GM19455 (cell line): ENCODE measurements at regions not wholly inside any gene's neighbourhood (a gene's known extent, or its start where the extent isn't known, plus 50 kb on each side); places are given as distances from the start of the nearest gene placed in this dataset.

ENCODE experiments used
- ATAC-seq: cut with Tn5 transposase; IDR thresholded peaks from one replicate; pipeline ENCODE4 v1.9.1; 2021; ENCODE audit not compliant: unreplicated experiment

DNA sequence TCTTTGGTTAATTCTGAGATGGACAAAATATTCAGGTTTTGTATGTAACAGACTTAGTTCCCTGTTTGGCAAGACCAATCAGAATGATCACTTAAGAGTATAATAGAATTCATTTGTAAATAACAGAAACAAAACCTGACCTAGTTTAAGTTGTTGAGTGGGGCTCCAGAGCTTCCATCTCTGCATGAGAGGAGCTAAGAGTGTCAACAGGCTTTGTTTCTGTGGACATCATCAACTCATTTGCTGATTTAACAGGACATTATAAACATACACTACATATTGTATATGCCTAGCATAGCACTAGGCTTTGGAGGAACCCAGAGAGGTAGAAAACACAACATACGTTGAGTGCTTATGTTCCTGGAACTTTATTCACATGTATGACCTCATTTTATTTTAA, 75.3 kb upstream of the TRIB2 start:
- ATAC-seq, result no peak

DNA sequence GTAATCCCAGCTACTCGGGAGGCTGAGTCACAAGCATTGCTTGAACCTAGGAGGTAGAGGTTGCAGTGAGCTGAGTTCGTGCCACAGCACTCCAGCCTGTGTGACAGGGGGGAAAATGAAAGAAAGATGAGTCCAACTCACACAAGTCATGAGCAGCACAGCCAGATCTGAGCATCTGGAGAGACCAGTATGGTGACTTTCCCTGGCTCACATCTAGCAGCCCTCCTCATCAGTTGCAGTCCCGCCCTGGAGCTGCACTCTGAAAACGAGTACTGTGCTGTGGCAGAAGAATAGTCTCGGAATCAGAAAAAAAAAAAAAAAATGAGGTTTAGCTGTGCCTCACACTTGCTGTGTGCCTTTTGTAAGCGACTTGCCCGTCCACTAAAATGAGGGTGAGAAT, 74.4 kb upstream of the TRIB2 start:
- ATAC-seq, result no peak

DNA sequence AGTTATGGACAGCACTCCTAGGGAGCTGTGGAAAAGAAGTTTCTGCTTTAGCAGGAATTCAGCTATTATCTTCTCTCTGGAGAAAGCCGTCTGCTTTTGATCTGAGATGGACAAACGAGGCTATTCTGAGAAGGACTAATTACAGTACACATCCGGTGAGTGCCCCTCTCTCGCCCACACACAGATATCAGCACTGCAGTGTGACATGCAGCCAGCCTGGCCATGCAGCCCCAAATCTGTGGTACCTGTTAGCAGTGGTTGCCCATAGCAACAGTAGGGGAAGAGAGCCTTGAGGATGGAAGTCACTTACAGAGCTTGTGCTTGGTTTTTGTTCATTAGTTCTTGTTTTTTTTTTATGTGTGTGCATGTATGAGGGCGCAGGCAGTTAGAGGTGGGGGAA, 73.9 kb upstream of the TRIB2 start:
- ATAC-seq, result no peak

DNA sequence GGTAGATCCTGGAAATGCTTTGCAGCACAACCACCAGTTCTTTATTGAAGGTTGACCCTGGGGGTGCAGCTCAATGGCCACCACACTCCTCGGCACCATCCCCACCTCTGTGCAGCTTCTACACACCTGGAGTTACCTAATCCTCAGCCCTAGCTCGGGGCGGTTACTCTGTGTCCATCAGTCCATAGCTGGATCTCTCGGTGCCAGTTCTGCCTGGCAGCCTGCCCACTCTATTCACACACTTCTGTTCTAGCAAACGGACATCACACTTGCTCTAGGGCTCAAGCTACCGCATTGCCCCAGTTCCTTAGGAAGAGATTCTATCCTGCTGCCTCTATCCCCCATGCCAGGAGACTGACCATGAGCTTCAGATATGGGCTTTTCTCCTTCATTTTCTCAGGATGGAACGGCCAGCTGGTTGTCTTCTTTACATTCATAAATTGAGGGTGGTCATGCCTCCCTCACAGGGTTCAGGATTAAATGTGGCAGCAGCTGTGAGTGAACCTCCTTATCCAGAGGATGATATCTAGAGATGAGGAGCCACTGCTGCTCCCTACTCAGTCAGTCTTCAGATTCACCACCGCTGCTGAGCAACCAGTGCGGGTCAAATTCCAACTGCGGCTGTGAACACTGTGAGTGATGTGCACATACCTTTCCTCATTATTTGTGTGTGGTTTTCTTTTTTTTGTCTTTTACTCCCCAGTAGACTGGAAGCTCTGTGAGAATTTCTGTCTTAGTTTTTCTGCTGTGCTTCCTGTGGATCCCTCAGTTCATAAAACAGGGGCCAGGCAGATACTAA, 66.9 kb upstream of the TRIB2 start:
- ATAC-seq, result no peak

DNA sequence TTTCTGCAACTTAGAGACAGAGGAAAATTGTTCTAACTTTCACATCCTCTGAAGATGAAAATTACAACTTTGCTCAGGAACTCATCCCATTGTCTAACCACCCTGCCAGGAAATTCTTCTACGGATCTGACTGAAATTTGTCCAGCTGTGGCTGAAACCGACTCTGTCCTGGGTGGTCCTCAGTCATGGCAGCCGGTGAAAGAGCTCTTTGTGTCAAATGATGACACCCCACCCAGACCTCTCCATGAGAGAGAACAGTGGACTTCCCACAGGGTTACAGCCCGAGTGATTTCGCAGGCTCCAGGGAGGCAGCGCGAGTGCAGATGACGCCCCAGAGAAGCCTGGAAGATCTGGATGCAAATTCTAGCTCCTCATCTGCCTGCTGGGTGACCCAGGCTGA, 65.1 kb upstream of the TRIB2 start:
- no peak for ATAC-seq

GRCh38 chr2:12652723-12653122, 64.0 kb upstream of the TRIB2 start:
- ATAC-seq, result no peak

DNA sequence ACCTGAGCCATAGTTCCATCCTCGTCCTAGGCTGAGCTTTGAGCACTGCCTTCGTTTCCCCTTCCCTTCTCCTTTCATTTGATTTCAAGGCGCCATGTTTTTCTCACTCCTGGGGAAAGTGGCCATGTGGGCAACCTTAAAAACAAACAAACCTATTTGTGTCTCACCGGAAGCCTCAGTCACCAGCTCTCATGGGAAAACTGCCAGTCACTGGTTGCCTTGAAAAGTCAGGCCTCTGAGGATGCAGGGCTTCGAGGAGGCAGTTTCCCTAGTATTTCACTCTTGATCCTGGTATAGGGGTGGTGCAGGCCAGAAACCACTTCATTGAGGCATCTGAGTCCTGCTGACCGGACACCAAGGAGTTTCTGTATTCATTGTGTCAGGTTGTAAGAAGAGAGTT, 59.2 kb upstream of the TRIB2 start:
- ATAC-seq, result no peak

GRCh38 chr2:12658310-12658945, 58.3 kb upstream of the TRIB2 start:
- no peak for ATAC-seq

DNA sequence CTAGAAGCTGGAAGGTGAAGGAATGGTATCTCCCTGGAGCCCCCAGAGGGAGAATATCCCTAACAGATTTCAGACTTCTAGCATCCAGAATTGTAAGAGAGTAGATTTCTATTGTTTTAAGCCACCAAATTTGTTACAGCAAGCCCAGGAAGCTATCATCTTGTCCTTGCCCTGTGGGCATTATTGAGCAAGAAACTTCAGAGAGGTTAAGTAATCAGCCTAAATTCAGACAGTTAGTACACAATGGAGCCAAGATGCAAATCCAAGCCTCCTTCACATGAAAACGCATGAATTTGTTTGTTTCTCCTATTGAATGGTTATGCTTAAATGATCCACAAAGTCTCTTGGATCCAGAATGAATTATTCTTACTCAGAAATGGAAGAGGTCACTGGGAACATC, 55.2 kb upstream of the TRIB2 start:
- no peak for ATAC-seq

DNA sequence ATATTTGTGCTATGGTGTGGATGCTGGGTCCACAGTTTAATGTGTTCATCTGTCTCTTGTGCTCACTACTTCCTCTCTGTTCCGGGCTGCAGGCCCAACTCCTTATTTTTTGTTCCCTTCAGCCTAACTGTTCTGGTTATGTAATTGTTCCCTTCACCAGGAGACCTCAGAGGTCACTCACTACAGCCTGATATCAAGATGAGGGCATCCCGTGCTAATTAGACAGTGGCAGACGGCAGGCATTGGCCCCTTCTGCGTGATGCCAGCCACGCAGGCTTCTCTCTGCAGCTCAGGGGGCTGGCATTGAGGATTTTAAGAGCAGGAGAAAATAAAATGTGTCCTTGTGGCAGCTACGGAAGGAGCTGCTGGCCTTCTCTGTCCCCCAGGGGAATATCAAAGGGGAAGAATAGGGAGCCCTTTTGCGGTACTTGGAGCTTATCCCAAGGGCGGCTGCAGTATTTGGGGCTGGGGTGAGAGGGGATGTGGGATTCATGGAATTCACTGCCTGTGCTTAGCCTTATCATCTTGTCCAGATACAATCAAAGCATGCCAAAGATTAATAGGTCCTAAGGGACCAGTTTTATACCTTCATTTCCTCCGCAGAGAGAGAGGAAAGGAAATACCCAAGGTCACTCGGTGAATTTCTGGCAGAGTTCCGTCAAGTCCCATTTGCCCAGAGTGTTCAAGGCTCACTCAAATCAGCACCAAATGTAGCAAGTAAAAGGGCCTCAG, 53.3 kb upstream of the TRIB2 start:
- no peak for ATAC-seq

- ATAC-seq, result no peak
Observed at GRCh38 chr2:12665334-12665733, 51.4 kb upstream of the TRIB2 start.

GRCh38 chr2:12666445-12666844, 50.3 kb upstream of the TRIB2 start:
- ATAC-seq, result no peak
